ENCODE measurements at regions not wholly inside any gene's neighbourhood (a gene's known extent, or its start where the extent isn't known, plus 50 kb on each side); places are given as distances from the start of the nearest gene placed in this dataset.

DNA sequence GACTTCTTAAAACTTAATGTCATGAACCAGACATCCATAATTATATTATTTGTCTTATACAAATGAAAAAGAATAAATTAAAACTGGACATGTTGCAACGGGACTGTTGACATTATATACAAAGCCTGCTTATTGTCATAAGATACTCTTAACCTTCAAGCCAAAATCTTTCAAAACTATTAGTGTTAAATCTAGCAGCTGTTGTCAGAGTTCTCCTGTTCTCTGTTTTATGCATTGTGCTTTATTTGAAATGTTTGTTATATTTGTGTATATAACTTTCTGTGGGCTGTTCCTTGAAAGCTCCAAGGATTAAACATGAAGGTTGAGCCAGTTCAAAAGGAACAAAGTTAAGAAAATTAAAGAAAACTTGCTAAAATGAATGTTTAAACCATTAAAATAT is 335.5 kb upstream of the NT5C1B start:
- Mint-ChIP-seq H3K9me3 (peaks cover 0 to 15% (median 4%) of the 10 kb centered on the region in 11 donors), H3K27me3 (no peaks in the 10 kb centered on the region), H3K4me3 (no peak overlapping the region), H3K4me1 (peaks cover 0 to 3% (median 0%) of the 10 kb centered on the region in 7 donors), H3K36me3 (peaks cover 0 to 52% (median 34%) of the 10 kb centered on the region in 5 donors), H3K27ac (no peak overlapping the region)
- intact Hi-C loops (cut with micrococcal nuclease), result no loop called here
- ChIA-PET POLR2A (no interaction called here), CTCF (no interaction called here)
- Histone ChIP-seq H3K9me3 (ENCODE audit: control insufficient read depth in 2 of 3, low read length in 3 of 3) (no peaks in the 10 kb centered on the region), H3K4me3 (ENCODE audit: low read length) (no peak overlapping the region), H3K27ac (ENCODE audit: low read depth, low read length) (no peak overlapping the region), H3K4me1 (ENCODE audit: control insufficient read depth in 2 of 2, insufficient read depth in 2 of 2, low read length in 2 of 2) (no peaks in the 10 kb centered on the region), H3K36me3 (ENCODE audit: control insufficient read depth in 2 of 3, insufficient read depth in 3 of 3, low read length in 3 of 3) (no peaks in the 10 kb centered on the region), H3K27me3 (ENCODE audit: control insufficient read depth in 2 of 2, insufficient read depth in 2 of 2, low read length in 2 of 2) (no peaks in the 10 kb centered on the region)
- ATAC-seq, result no peak
- DNase-seq, result no peak

GRCh38 chr2:18924386-18924785 is 335.0 kb upstream of the NT5C1B start:
- Histone ChIP-seq H3K4me3 (ENCODE audit: low read length) (no peak overlapping the region), H3K36me3 (ENCODE audit: control insufficient read depth in 2 of 3, insufficient read depth in 3 of 3, low read length in 3 of 3) (no peaks in the 10 kb centered on the region), H3K27me3 (ENCODE audit: control insufficient read depth in 2 of 2, insufficient read depth in 2 of 2, low read length in 2 of 2) (no peaks in the 10 kb centered on the region), H3K4me1 (ENCODE audit: control insufficient read depth in 2 of 2, insufficient read depth in 2 of 2, low read length in 2 of 2) (no peaks in the 10 kb centered on the region), H3K9me3 (ENCODE audit: control insufficient read depth in 2 of 3, low read length in 3 of 3) (no peaks in the 10 kb centered on the region), H3K27ac (ENCODE audit: low read depth, low read length) (no peak overlapping the region)
- H3K9me3 Mint-ChIP-seq, result peaks cover 0 to 15% (median 4%) of the 10 kb centered on the region in 11 donors
- ATAC-seq (no peak), DNase-seq (no peak)
- H3K4me3 Mint-ChIP-seq, result no peak overlapping the region
- H3K27ac Mint-ChIP-seq, result no peak overlapping the region
- peaks cover 0 to 52% (median 34%) of the 10 kb centered on the region in 5 donors for H3K36me3 Mint-ChIP-seq
- ChIA-PET CTCF (no interaction called here), POLR2A (no interaction called here)
- H3K27me3 Mint-ChIP-seq, result no peaks in the 10 kb centered on the region
- H3K4me1 Mint-ChIP-seq, result peaks cover 0 to 3% (median 0%) of the 10 kb centered on the region in 7 donors
- intact Hi-C loops (cut with micrococcal nuclease), result no loop called here

- intact Hi-C loops (cut with micrococcal nuclease), result no loop called here
- Histone ChIP-seq H3K27ac (ENCODE audit: low read depth, low read length) (no peak overlapping the region), H3K36me3 (ENCODE audit: control insufficient read depth in 2 of 3, insufficient read depth in 3 of 3, low read length in 3 of 3) (no peaks in the 10 kb centered on the region), H3K4me3 (ENCODE audit: low read length) (no peak overlapping the region), H3K9me3 (ENCODE audit: control insufficient read depth in 2 of 3, low read length in 3 of 3) (no peaks in the 10 kb centered on the region), H3K27me3 (ENCODE audit: control insufficient read depth in 2 of 2, insufficient read depth in 2 of 2, low read length in 2 of 2) (no peaks in the 10 kb centered on the region), H3K4me1 (ENCODE audit: control insufficient read depth in 2 of 2, insufficient read depth in 2 of 2, low read length in 2 of 2) (no peaks in the 10 kb centered on the region)
- no peak for DNase-seq
- Mint-ChIP-seq H3K27ac (no peak overlapping the region), H3K9me3 (peaks cover 0 to 14% (median 3%) of the 10 kb centered on the region in 11 donors), H3K4me1 (peaks cover 0 to 3% (median 0%) of the 10 kb centered on the region in 7 donors), H3K27me3 (no peaks in the 10 kb centered on the region), H3K4me3 (no peak overlapping the region), H3K36me3 (peaks cover 0 to 40% (median 36%) of the 10 kb centered on the region in 5 donors)
- ChIA-PET POLR2A (no interaction called here), CTCF (no interaction called here)
- ATAC-seq, result no peak
Measured at GRCh38 chr2:18922276-18922675, 332.9 kb upstream of the NT5C1B start.

- no peaks in the 10 kb centered on the region for H3K27me3 Mint-ChIP-seq
- H3K4me3 Mint-ChIP-seq, result no peak overlapping the region
- H3K36me3 ChIP-seq (ENCODE audit: control insufficient read depth in 2 of 3, insufficient read depth in 3 of 3, low read length in 3 of 3), result no peaks in the 10 kb centered on the region
Measured at GRCh38 chr2:18918280-18918679, 328.9 kb upstream of the NT5C1B start.

DNA sequence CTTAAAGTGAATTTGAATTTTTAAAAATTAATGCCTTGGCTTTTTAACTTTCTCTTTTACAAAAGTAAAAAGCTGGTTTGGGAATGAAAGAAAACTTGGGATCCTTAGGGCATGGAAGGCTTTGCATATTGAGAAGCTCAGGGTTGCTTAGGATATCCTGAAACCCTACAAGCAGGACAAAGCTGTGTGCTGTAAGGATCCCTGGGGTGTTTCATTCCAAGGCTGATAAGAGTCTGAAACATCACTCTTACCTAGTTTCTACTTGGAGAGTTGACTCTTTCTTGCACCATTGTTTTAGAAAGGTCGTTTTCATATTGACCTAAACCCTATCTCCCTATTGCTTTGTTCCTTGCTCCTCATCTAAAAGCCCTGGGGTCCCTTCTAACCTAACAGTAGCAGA is 325.9 kb upstream of the NT5C1B start:
- Histone ChIP-seq H3K4me1 (ENCODE audit: control insufficient read depth in 2 of 2, insufficient read depth in 2 of 2, low read length in 2 of 2) (no peaks in the 10 kb centered on the region), H3K4me3 (ENCODE audit: low read length) (no peak overlapping the region), H3K9me3 (ENCODE audit: control insufficient read depth in 2 of 3, low read length in 3 of 3) (no peaks in the 10 kb centered on the region), H3K36me3 (ENCODE audit: control insufficient read depth in 2 of 3, insufficient read depth in 3 of 3, low read length in 3 of 3) (no peaks in the 10 kb centered on the region), H3K27me3 (ENCODE audit: control insufficient read depth in 2 of 2, insufficient read depth in 2 of 2, low read length in 2 of 2) (no peaks in the 10 kb centered on the region), H3K27ac (ENCODE audit: low read depth, low read length) (no peak overlapping the region)
- Mint-ChIP-seq H3K27ac (no peak overlapping the region), H3K4me1 (peaks cover 0 to 1% (median 0%) of the 10 kb centered on the region in 7 donors), H3K9me3 (no peaks in the 10 kb centered on the region), H3K36me3 (peaks cover 0 to 8% (median 3%) of the 10 kb centered on the region in 5 donors), H3K4me3 (no peak overlapping the region), H3K27me3 (no peaks in the 10 kb centered on the region)
- ATAC-seq, result no peak
- CTCF ChIA-PET, result no interaction called here
- intact Hi-C loops (cut with micrococcal nuclease), result no loop called here
- DNase-seq, result no peak
- POLR2A ChIA-PET, result no interaction called here

More at GRCh38 chr2:18918280-18918679, 328.9 kb upstream of the NT5C1B start:
- Mint-ChIP-seq H3K4me1 (peaks cover 0 to 3% (median 0%) of the 10 kb centered on the region in 7 donors), H3K9me3 (peaks cover 0 to 4% (median 0%) of the 10 kb centered on the region in 11 donors), H3K36me3 (peaks cover 0 to 31% (median 22%) of the 10 kb centered on the region in 5 donors), H3K27ac (no peak overlapping the region)
- DNase-seq, result no peak
- Histone ChIP-seq H3K27me3 (ENCODE audit: control insufficient read depth in 2 of 2, insufficient read depth in 2 of 2, low read length in 2 of 2) (no peaks in the 10 kb centered on the region), H3K4me1 (ENCODE audit: control insufficient read depth in 2 of 2, insufficient read depth in 2 of 2, low read length in 2 of 2) (no peaks in the 10 kb centered on the region), H3K9me3 (ENCODE audit: control insufficient read depth in 2 of 3, low read length in 3 of 3) (no peaks in the 10 kb centered on the region), H3K4me3 (ENCODE audit: low read length) (no peak overlapping the region), H3K27ac (ENCODE audit: low read depth, low read length) (no peak overlapping the region)
- no peak for ATAC-seq
- intact Hi-C loops (cut with micrococcal nuclease), result no loop called here
- POLR2A ChIA-PET, result no interaction called here
- CTCF ChIA-PET, result no interaction called here

DNA sequence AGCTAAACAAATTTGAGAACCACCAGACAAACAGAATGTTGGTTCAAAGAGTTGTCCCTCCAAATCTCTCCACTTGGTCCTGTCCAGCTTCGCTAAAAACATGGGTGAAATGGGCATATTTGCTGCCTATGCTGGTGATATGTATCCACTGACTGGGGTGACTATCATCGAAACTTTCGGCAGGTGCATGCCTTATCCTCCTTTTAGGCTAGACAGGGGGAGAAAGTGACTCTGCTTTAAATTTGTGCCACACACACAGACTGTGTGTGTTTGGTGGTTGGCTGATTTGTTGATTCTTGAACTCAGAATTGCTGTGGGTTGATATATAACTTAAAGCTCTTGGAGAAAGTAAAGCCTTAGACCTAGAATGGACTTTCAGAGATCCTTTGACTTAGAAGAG is 324.1 kb upstream of the NT5C1B start:
- CTCF ChIA-PET, result no interaction called here
- DNase-seq (no peak), ATAC-seq (no peak)
- Histone ChIP-seq H3K27me3 (ENCODE audit: control insufficient read depth in 2 of 2, insufficient read depth in 2 of 2, low read length in 2 of 2) (no peaks in the 10 kb centered on the region), H3K9me3 (ENCODE audit: control insufficient read depth in 2 of 3, low read length in 3 of 3) (no peaks in the 10 kb centered on the region), H3K4me3 (ENCODE audit: low read length) (no peak overlapping the region), H3K27ac (ENCODE audit: low read depth, low read length) (no peak overlapping the region), H3K36me3 (ENCODE audit: control insufficient read depth in 2 of 3, insufficient read depth in 3 of 3, low read length in 3 of 3) (no peaks in the 10 kb centered on the region), H3K4me1 (ENCODE audit: control insufficient read depth in 2 of 2, insufficient read depth in 2 of 2, low read length in 2 of 2) (no peaks in the 10 kb centered on the region)
- Mint-ChIP-seq H3K27ac (no peak overlapping the region), H3K9me3 (no peaks in the 10 kb centered on the region), H3K4me1 (peaks cover 0 to 1% (median 0%) of the 10 kb centered on the region in 7 donors), H3K4me3 (no peak overlapping the region), H3K36me3 (no peaks in the 10 kb centered on the region), H3K27me3 (no peaks in the 10 kb centered on the region)
- intact Hi-C loops (cut with micrococcal nuclease), result no loop called here
- POLR2A ChIA-PET, result no interaction called here

GRCh38 chr2:18912225-18912888 is 323.0 kb upstream of the NT5C1B start:
- no peak overlapping the region for H3K27ac Mint-ChIP-seq
- POLR2A ChIA-PET, result no interaction called here
- no peaks in the 10 kb centered on the region for H3K27me3 ChIP-seq (ENCODE audit: control insufficient read depth in 2 of 2, insufficient read depth in 2 of 2, low read length in 2 of 2)
- peaks cover 0 to 1% (median 0%) of the 10 kb centered on the region in 11 donors for H3K9me3 Mint-ChIP-seq
- no peaks in the 10 kb centered on the region for H3K36me3 Mint-ChIP-seq
- H3K27ac ChIP-seq (ENCODE audit: low read depth, low read length), result no peak overlapping the region
- no peak overlapping the region for H3K4me3 Mint-ChIP-seq
- no peak overlapping the region for H3K4me3 ChIP-seq (ENCODE audit: low read length)
- ATAC-seq (no peak), DNase-seq (no peak)
- CTCF ChIA-PET, result no interaction called here
- no peaks in the 10 kb centered on the region for H3K27me3 Mint-ChIP-seq
- no peaks in the 10 kb centered on the region for H3K36me3 ChIP-seq (ENCODE audit: control insufficient read depth in 2 of 3, insufficient read depth in 3 of 3, low read length in 3 of 3)
- H3K9me3 ChIP-seq (ENCODE audit: control insufficient read depth in 2 of 3, low read length in 3 of 3), result no peaks in the 10 kb centered on the region
- no peaks in the 10 kb centered on the region for H3K4me1 ChIP-seq (ENCODE audit: control insufficient read depth in 2 of 2, insufficient read depth in 2 of 2, low read length in 2 of 2)
- intact Hi-C loops (cut with micrococcal nuclease), result no loop called here
- H3K4me1 Mint-ChIP-seq, result peaks cover 0 to 1% (median 0%) of the 10 kb centered on the region in 7 donors
